Breast epithelium (tissue), 4 donors: ENCODE measurements at regions not wholly inside any gene's neighbourhood (a gene's known extent, or its start where the extent isn't known, plus 50 kb on each side); places are given as distances from the start of the nearest gene placed in this dataset.

Source experiments
- DNase-seq, 2 donors: peaks; one replicate each; pipeline ENCODE4 v3.0.0-alpha.2; 2019; ENCODE audit warnings: low spot score in 2 of 2
- H3K27ac ChIP-seq, 2 donors: fragments of 200-600 bp; sonication (generic) in 1 of 2; one replicate each; pipeline ENCODE4 v1.5.1; 2016 to 2019; ENCODE audit warnings: mild to moderate bottlenecking in 1 of 2
- H3K27me3 ChIP-seq, 2 donors: fragments of 200-600 bp; sonication (generic) in 1 of 2; one replicate each; pipeline versions ENCODE4 v1.5.1 to v1.6.0; 2017 to 2019; ENCODE audit warnings: control low read depth in 1 of 2, mild to moderate bottlenecking in 1 of 2
- H3K36me3 ChIP-seq: fragments of 200-600 bp; one replicate; pipeline ENCODE4 v1.5.1; 2019
- H3K4me1 ChIP-seq, 2 donors: fragments of 200-600 bp; sonication (generic); one replicate each; pipeline ENCODE4 v1.5.1; 2016 to 2019; ENCODE audit warnings: control low read depth in 1 of 2
- H3K4me3 ChIP-seq, 3 donors: fragments of 200-600 bp; sonication (generic); 1 replicate in 2 of 3; 2 replicates in 1 of 3; pipeline ENCODE4 v1.5.1; 2016 to 2019; ENCODE audit warnings: mild to moderate bottlenecking in 3 of 3, moderate library complexity in 2 of 3
- H3K9me3 ChIP-seq, 2 donors: fragments of 200-600 bp; sonication (generic) in 1 of 2; one replicate each; pipeline ENCODE4 v1.5.1; 2016 to 2019; ENCODE audit warnings: control low read depth in 1 of 2
- POLR2A ChIP-seq: fragments of 450-650 bp; IDR thresholded peaks from one replicate; pipeline ENCODE4 v1.6.1; 2016; ENCODE audit warnings: antibody characterized with exemption, mild to moderate bottlenecking, moderate library complexity
- POLR2AphosphoS5 ChIP-seq, 3 donors: sonication (generic); formaldehyde crosslinking; IDR thresholded peaks; one replicate each; pipeline ENCODE4 v1.6.1; 2017; ENCODE audit warnings: antibody characterized with exemption in 3 of 3
- intact Hi-C: fragments of 100-400 bp; cut with DNase I; formaldehyde crosslinking; loops from one replicate; pipeline ENCODE4 v1.15.1; 2023; ENCODE audit warnings: low total_unique reads
- TF ChIP-seq, protein P1 (sequence below), 3 donors: fragments of 450-650 bp; IDR thresholded peaks; one replicate each; pipeline ENCODE4 v1.5.1; 2016 to 2017; ENCODE audit warnings: antibody characterized with exemption in 3 of 3, mild to moderate bottlenecking in 3 of 3, moderate library complexity in 3 of 3

GRCh38 chr2:167862296-167862695 is 385.1 kb downstream of the STK39 start:
- Histone ChIP-seq H3K27me3 (no peaks in the 10 kb centered on the region), H3K27ac (no peak overlapping the region), H3K4me1 (no peaks in the 10 kb centered on the region), H3K9me3 (no peaks in the 10 kb centered on the region), H3K4me3 (no peak overlapping the region), H3K36me3 (no peaks in the 10 kb centered on the region)
- DNase-seq = no peak
- intact Hi-C loops = no loop called here
- TF ChIP-seq, protein P1, sequence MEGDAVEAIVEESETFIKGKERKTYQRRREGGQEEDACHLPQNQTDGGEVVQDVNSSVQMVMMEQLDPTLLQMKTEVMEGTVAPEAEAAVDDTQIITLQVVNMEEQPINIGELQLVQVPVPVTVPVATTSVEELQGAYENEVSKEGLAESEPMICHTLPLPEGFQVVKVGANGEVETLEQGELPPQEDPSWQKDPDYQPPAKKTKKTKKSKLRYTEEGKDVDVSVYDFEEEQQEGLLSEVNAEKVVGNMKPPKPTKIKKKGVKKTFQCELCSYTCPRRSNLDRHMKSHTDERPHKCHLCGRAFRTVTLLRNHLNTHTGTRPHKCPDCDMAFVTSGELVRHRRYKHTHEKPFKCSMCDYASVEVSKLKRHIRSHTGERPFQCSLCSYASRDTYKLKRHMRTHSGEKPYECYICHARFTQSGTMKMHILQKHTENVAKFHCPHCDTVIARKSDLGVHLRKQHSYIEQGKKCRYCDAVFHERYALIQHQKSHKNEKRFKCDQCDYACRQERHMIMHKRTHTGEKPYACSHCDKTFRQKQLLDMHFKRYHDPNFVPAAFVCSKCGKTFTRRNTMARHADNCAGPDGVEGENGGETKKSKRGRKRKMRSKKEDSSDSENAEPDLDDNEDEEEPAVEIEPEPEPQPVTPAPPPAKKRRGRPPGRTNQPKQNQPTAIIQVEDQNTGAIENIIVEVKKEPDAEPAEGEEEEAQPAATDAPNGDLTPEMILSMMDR (IDR thresholded peaks at IDR 0.05) = no peak
- TF ChIP-seq POLR2A = no peak
- no peak for TF ChIP-seq POLR2AphosphoS5 (IDR thresholded peaks at IDR 0.05)

- Histone ChIP-seq H3K4me1 (no peaks in the 10 kb centered on the region), H3K4me3 (no peak overlapping the region), H3K27ac (no peak overlapping the region), H3K9me3 (no peaks in the 10 kb centered on the region), H3K36me3 (no peaks in the 10 kb centered on the region), H3K27me3 (no peaks in the 10 kb centered on the region)
- no peak for DNase-seq
- TF ChIP-seq, protein P1 (IDR thresholded peaks at IDR 0.05) = no peak
- TF ChIP-seq POLR2A (no peak), POLR2AphosphoS5 (IDR thresholded peaks at IDR 0.05) (no peak)
- intact Hi-C loops = no loop called here
Measured at GRCh38 chr2:167861574-167862193, 385.7 kb downstream of the STK39 start.

DNA sequence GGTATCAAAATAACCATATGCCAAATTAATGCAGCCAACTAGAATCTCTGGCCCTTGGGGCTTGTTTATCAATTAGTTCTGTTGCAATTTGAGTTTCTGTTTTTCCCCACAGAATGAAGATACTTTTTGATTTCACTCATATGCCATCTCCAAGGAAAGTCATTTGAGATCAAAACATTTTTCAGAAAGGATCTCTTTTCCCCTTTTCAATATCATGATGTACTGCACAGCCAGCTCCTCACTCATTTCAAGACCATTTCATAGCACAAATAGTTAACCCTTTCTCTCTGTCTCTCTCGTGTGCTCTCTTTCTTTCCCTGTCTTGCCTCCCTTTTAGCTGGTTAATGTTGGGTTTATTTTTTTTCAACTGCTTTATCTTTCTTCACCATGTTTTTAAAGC is 387.3 kb downstream of the STK39 start:
- intact Hi-C loops = no loop called here
- H3K36me3 ChIP-seq = no peaks in the 10 kb centered on the region
- TF ChIP-seq POLR2AphosphoS5 (IDR thresholded peaks at IDR 0.05) (no peak), POLR2A (no peak)
- TF ChIP-seq, protein P1 (IDR thresholded peaks at IDR 0.05) = no peak
- H3K4me3 ChIP-seq = no peak overlapping the region
- no peak for DNase-seq
- H3K27me3 ChIP-seq = no peaks in the 10 kb centered on the region
- H3K4me1 ChIP-seq = no peaks in the 10 kb centered on the region
- no peaks in the 10 kb centered on the region for H3K9me3 ChIP-seq
- no peak overlapping the region for H3K27ac ChIP-seq

GRCh38 chr2:167859676-167860075 is 387.7 kb downstream of the STK39 start:
- Histone ChIP-seq H3K27me3 (no peaks in the 10 kb centered on the region), H3K36me3 (no peaks in the 10 kb centered on the region), H3K27ac (no peak overlapping the region), H3K9me3 (no peaks in the 10 kb centered on the region), H3K4me3 (no peak overlapping the region), H3K4me1 (no peaks in the 10 kb centered on the region)
- TF ChIP-seq POLR2AphosphoS5 (IDR thresholded peaks at IDR 0.05) (no peak), POLR2A (no peak)
- TF ChIP-seq, protein P1 (IDR thresholded peaks at IDR 0.05) = no peak
- DNase-seq = no peak
- intact Hi-C loops = no loop called here

DNA sequence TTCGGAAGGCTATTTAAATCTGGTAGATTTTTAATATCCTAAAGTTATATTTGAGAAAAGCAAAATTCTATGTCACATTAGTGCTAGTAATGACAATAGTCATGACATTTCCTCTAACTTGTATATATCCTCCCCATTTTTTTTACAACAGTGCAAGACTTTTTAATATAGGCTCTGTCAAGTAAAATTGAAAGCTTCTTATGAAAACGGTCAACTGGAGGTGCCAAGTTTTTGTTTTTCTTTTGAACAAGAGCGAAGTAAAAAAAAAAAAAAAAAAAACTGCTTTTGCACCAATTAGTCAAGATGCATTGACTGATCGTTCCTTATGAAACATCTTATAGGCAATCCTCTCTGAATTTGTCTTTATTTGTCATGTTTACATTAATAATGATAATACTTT is 389.3 kb downstream of the STK39 start:
- Histone ChIP-seq H3K9me3 (no peaks in the 10 kb centered on the region), H3K4me1 (no peaks in the 10 kb centered on the region), H3K27ac (no peak overlapping the region), H3K27me3 (no peaks in the 10 kb centered on the region), H3K4me3 (no peak overlapping the region), H3K36me3 (no peaks in the 10 kb centered on the region)
- intact Hi-C loops = no loop called here
- no peak for TF ChIP-seq POLR2AphosphoS5 (IDR thresholded peaks at IDR 0.05)
- TF ChIP-seq, protein P1 (IDR thresholded peaks at IDR 0.05) = no peak
- TF ChIP-seq POLR2A = no peak
- DNase-seq = no peak
